ENCODE measurements at regions not wholly inside any gene's neighbourhood (a gene's known extent, or its start where the extent isn't known, plus 50 kb on each side); places are given as distances from the start of the nearest gene placed in this dataset.

- TF ChIP-seq POLR2AphosphoS5 (IDR thresholded peaks at IDR 0.05; ENCODE audit: low read depth) (no peak), CTCF (conservative IDR thresholded peaks at IDR 0.05; ENCODE audit: low read depth in 2 of 2) (no peak), EZH2phosphoT487 (IDR thresholded peaks at IDR 0.05; ENCODE audit: unreplicated experiment) (no peak), EZH2 (IDR thresholded peaks at IDR 0.05; ENCODE audit: low read depth, unreplicated experiment) (no peak), STAT1 (IDR thresholded peaks at IDR 0.05; ENCODE audit: unreplicated experiment) (no peak), CREB1 (CRISPR knock-in tag; IDR thresholded peaks at IDR 0.05; ENCODE audit: low read depth) (no peak), ETS1 (IDR thresholded peaks at IDR 0.05) (no peak), REST (IDR thresholded peaks at IDR 0.05; ENCODE audit: unreplicated experiment) (no peak), JUNB (IDR thresholded peaks at IDR 0.05; ENCODE audit: unreplicated experiment) (no peak), NANOG (IDR thresholded peaks at IDR 0.05; ENCODE audit: borderline replicate concordance) (no peak)
These were observed 185.2 kb downstream of the C1orf94 start for GRCh38 chr1:34361781-34362357.

Data from GM23338 (cell line).